NT2/D1 (cell line): ENCODE measurements at regions not wholly inside any gene's neighbourhood (a gene's known extent, or its start where the extent isn't known, plus 50 kb on each side); places are given as distances from the start of the nearest gene placed in this dataset.
"Not testable (repeated sequence)": the region's sequence is repeated elsewhere in the genome, so short reads cannot be mapped to it uniquely, and the experiment has no call there.

Experiments
- DNase-seq: peaks from one replicate; pipeline ENCODE4 v3.0.0-alpha.2; 2011; ENCODE audit warnings: low read depth, low spot score
- H3K27me3 ChIP-seq: 2 replicates; pipeline ENCODE4 v1.6.0; 2011; ENCODE audit warnings: mild to moderate bottlenecking; ENCODE audit not compliant: insufficient read length, insufficient read depth
- H3K36me3 ChIP-seq: 2 replicates; pipeline ENCODE4 v1.6.1; 2011; ENCODE audit warnings: mild to moderate bottlenecking, low read length, mixed read lengths; ENCODE audit not compliant: insufficient read depth, insufficient read length
- H3K4me1 ChIP-seq: 2 replicates; pipeline ENCODE4 v1.5.1; 2011; ENCODE audit not compliant: insufficient read depth, insufficient read length
- H3K4me3 ChIP-seq: 2 replicates; pipeline ENCODE4 v1.5.1; 2011; ENCODE audit warnings: low read depth; ENCODE audit not compliant: insufficient read length
- H3K9ac ChIP-seq: 2 replicates; pipeline ENCODE4 v1.6.0; 2011; ENCODE audit warnings: low read depth; ENCODE audit not compliant: insufficient read length
- H3K9me3 ChIP-seq: 2 replicates; pipeline ENCODE4 v1.5.1; 2011; ENCODE audit warnings: mild to moderate bottlenecking, low read length; ENCODE audit not compliant: insufficient read depth
- SUZ12 ChIP-seq: IDR thresholded peaks from 2 replicates; pipeline ENCODE4 v1.6.1; 2011; ENCODE audit not compliant: insufficient read length, insufficient read depth; ENCODE audit errors: extremely low read depth
- YY1 ChIP-seq: IDR thresholded peaks from 2 replicates; pipeline ENCODE4 v1.6.1; 2011; ENCODE audit not compliant: insufficient read length, insufficient read depth
- ZNF274 ChIP-seq: IDR thresholded peaks from 2 replicates; pipeline ENCODE4 v1.6.1; 2011; ENCODE audit warnings: mild to moderate bottlenecking, low read depth, low read length

DNA sequence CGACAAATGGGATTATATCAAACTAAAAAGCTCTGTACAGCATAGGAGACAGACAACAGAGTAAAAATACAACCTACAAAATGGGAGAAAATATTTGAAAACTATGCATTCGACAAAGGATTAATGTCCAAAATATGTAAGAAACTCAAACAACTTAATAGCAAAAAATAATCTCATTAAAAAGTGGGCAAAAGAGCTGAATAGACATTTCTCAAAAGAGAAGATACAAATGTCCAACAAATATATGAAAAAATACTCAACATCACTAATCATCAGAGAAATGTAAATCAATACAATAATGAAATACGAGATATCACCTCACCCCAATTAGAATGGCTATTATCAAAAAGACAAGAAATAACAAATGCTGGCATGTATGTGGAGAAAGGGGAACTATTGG is 272.9 kb downstream of the KLHL13 start:
- DNase-seq, result no peak
- Histone ChIP-seq H3K9ac (no peak overlapping the region), H3K27me3 (no peaks in the 10 kb centered on the region), H3K9me3 (no peaks in the 10 kb centered on the region), H3K4me3 (no peak overlapping the region), H3K36me3 (no peaks in the 10 kb centered on the region), H3K4me1 (no peaks in the 10 kb centered on the region)
- TF ChIP-seq SUZ12 (no peak), YY1 (no peak), ZNF274 (no peak)

DNA sequence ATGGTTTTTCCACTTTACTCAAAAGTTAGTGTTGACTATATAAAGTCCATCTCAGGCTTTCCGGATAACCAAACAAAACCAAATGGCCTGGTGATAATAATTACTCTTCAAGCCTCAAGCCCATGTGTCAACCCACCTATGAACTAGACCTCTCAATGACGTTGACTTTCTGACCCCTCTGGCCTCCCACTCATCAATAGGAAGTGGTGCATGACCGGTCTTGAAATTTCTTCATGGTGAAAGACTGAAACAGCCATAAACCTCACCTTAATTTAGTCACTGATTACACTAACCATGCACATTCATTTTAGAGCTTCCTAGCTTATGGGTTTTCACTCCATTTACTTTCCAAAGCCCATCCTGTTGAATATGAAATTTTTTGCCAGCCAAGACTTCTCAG is 276.0 kb downstream of the KLHL13 start:
- Histone ChIP-seq H3K9ac (no peak overlapping the region), H3K4me1 (no peaks in the 10 kb centered on the region), H3K27me3 (no peaks in the 10 kb centered on the region), H3K9me3 (no peaks in the 10 kb centered on the region), H3K4me3 (no peak overlapping the region), H3K36me3 (no peaks in the 10 kb centered on the region)
- no peak for TF ChIP-seq SUZ12
- no peak for TF ChIP-seq YY1
- no peak for TF ChIP-seq ZNF274
- no peak for DNase-seq

DNA sequence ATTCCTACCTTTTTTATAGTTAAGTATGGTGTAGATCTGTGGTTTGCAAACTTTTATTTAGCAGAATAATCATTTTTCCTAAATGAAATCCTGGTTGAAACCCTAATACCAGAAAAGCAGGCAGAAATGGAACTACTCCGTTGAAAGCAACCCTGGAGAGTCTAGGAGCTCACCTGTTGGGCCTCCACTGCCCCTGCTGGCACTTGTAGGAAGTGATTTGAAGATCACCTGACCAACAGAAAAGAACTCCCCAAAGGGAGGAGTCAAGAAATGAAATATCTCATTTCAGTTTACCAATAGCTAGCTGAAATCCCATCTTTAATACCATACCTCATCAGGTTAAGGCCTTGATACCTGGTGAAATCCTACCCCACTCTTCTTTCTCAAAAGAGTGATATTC is 277.1 kb downstream of the KLHL13 start:
- TF ChIP-seq YY1 (no peak), SUZ12 (no peak), ZNF274 (no peak)
- Histone ChIP-seq H3K9ac (no peak overlapping the region), H3K9me3 (no peaks in the 10 kb centered on the region), H3K4me3 (no peak overlapping the region), H3K4me1 (no peaks in the 10 kb centered on the region), H3K36me3 (no peaks in the 10 kb centered on the region), H3K27me3 (no peaks in the 10 kb centered on the region)
- no peak for DNase-seq

DNA sequence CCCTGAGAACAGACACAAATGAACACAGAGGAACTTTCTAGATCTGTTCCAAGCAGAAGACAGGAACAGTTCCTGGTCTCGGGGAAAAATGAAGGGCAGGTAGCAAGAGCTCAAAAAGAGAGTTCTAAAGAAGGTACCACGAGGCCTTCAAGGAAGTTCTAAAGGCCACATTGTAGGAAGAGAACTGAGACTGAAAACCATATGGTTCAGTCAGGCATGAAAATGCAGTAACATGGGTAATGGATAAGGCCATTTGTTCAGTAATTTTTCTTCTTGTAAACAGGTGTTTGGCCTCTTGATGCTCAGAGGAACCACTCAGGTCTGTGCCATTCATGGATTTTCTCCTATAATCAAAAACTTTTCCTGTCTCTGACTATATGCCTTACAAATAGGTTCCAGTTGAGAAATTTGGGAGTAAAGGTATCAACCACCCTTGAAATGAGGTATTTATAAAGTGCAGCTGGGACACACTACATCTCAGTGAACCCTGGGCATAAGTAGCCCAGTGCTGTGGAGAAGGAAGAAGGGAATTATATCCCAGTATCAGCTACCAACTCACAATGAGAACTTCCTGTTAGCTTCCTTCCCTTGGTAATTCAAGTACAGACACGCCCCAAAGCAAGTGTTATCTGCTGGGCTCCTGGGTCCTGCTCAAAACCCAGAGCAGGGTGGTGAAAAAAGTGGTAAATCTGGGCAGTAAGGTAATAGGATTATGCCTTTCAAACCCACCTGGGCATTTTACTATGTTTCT is 277.9 kb downstream of the KLHL13 start:
- no peak overlapping the region for H3K4me3 ChIP-seq
- H3K27me3 ChIP-seq, result no peaks in the 10 kb centered on the region
- H3K9ac ChIP-seq, result no peak overlapping the region
- H3K36me3 ChIP-seq, result no peaks in the 10 kb centered on the region
- 0 out of 2 replicates have a peak, but pooled peaks cover 1% of the 10 kb centered on the region for H3K9me3 ChIP-seq
- DNase-seq, result no peak
- H3K4me1 ChIP-seq, result no peaks in the 10 kb centered on the region
- TF ChIP-seq YY1 (no peak), SUZ12 (no peak), ZNF274 (no peak)

DNA sequence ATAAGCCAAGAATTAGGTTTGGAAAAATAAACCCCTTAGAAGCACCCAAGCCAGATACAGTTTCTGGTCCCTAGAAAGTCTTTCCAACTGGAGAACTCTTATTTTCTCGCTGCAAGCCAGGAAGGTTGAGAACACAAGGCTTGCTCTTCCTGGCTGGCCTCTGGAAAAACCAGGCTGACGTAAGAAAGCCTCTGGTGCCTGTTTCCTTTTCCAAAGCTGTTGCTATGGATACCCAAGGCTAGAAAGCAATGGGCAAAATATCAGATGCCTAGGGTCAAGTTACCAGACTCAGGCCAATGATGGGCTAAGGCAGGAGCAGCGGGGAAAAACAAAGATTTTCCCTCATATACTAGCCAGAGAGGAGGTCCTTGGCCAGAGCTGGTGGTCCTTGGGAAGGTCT is 281.6 kb downstream of the KLHL13 start:
- Histone ChIP-seq H3K4me1 (no peaks in the 10 kb centered on the region), H3K27me3 (no peaks in the 10 kb centered on the region), H3K4me3 (no peak overlapping the region), H3K36me3 (no peaks in the 10 kb centered on the region), H3K9me3 (peaks cover 13% of the 10 kb centered on the region; the same call in 1 of the 2 replicates), H3K9ac (no peak overlapping the region)
- no peak for DNase-seq
- TF ChIP-seq YY1 (no peak), ZNF274 (no peak), SUZ12 (no peak)

DNA sequence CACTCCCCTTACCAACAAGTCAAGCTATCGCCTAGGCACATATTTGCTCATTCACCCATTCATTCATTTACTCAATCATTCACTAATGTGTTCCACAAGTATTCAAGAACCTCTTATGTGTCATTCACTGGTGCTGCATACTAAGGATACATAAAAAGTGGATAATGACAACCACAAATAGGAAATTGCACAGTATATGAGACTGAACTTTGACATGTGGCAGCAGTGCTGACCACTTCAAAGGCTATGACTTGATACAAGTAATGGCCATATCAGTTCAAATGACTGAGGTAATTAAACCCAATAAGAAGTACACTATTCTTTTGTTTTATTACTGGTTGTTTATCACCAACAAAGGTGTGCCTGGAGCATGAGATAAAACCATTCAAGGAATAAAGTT is 282.5 kb downstream of the KLHL13 start:
- TF ChIP-seq YY1, result no peak
- TF ChIP-seq ZNF274, result no peak
- TF ChIP-seq SUZ12, result no peak

DNA sequence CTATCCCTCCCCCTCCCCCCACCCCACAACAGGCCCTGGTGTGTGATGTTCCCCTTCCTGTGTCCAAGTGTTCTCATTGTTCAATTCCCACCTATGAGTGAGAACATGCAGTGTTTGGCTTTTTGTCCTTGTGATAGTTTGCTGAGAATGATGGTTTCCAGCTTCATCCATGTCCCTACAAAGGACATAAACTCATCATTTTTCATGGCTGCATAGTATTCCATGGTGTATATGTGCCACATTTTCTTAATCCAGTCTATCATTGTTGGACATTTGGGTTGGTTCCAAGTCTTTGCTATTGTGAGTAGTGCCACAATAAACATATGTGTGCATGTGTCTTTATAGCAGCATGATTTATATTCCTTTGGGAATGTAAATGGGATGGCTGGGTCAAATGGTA is 295.1 kb downstream of the KLHL13 start:
- not testable (repeated sequence) for H3K9me3 ChIP-seq, H3K4me3 ChIP-seq, H3K27me3 ChIP-seq, H3K4me1 ChIP-seq, DNase-seq, H3K36me3 ChIP-seq, H3K9ac ChIP-seq

More for the DNA sequence above, 282.5 kb downstream of the KLHL13 start:
- no peak overlapping the region for H3K4me3 ChIP-seq
- no peak for DNase-seq
- peaks cover 13% of the 10 kb centered on the region; the same call in 1 of the 2 replicates for H3K9me3 ChIP-seq
- H3K36me3 ChIP-seq, result no peaks in the 10 kb centered on the region
- no peaks in the 10 kb centered on the region for H3K27me3 ChIP-seq
- no peak overlapping the region for H3K9ac ChIP-seq
- H3K4me1 ChIP-seq, result no peaks in the 10 kb centered on the region

DNA sequence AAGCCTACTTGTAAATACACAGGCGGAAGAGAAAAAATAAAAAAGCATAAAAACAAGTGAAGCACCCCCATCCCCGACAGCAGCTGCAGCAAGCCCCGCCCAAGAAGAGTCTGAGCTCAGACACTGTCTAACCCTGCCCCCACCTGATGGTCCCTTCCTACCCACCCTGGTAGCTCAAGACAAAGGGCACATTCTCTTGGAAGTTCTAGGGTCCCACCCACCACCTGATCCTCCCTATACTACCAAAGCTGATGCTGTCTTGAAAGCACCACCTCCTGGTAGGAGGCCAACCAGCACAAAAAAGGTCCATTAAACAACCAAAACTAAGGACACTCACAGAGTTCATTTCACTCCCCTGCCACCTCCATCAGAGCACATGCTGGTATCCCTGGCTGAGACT is 308.2 kb downstream of the KLHL13 start:
- Histone ChIP-seq H3K9me3 (no peaks in the 10 kb centered on the region), H3K4me3 (no peak overlapping the region), H3K27me3 (no peaks in the 10 kb centered on the region), H3K36me3 (no peaks in the 10 kb centered on the region), H3K4me1 (no peaks in the 10 kb centered on the region), H3K9ac (no peak overlapping the region)
- peak; percentile 6 for DNase-seq
- TF ChIP-seq ZNF274 (no peak), YY1 (no peak), SUZ12 (no peak)
